ENCODE measurements at regions not wholly inside any gene's neighbourhood (a gene's known extent, or its start where the extent isn't known, plus 50 kb on each side); places are given as distances from the start of the nearest gene placed in this dataset.

GRCh38 chr4:11777447-11777846 is 348.8 kb upstream of the HS3ST1 start:
- Histone ChIP-seq H3K9ac (ENCODE audit: insufficient read length, low read depth) (no peak overlapping the region), H3K36me3 (ENCODE audit: insufficient read depth, insufficient read length, low read length) (no peaks in the 10 kb centered on the region), H3K9me3 (ENCODE audit: insufficient read depth, low read length) (0 out of 2 replicates have a peak, but pooled peaks cover 3% of the 10 kb centered on the region), H3K4me3 (ENCODE audit: insufficient read length, low read depth) (no peak overlapping the region), H3K4me1 (ENCODE audit: insufficient read depth, insufficient read length) (no peaks in the 10 kb centered on the region), H3K27me3 (ENCODE audit: insufficient read depth, insufficient read length) (no peaks in the 10 kb centered on the region)
- no peak for DNase-seq (ENCODE audit: low read depth, low spot score)
- TF ChIP-seq SUZ12 (IDR thresholded peaks at IDR 0.05; ENCODE audit: extremely low read depth, insufficient read depth, insufficient read length) (no peak), YY1 (IDR thresholded peaks at IDR 0.05; ENCODE audit: insufficient read depth, insufficient read length) (no peak), ZNF274 (IDR thresholded peaks at IDR 0.05; ENCODE audit: low read depth, low read length) (no peak)

- TF ChIP-seq SUZ12 (IDR thresholded peaks at IDR 0.05; ENCODE audit: extremely low read depth, insufficient read depth, insufficient read length) (no peak), ZNF274 (IDR thresholded peaks at IDR 0.05; ENCODE audit: low read depth, low read length) (no peak), YY1 (IDR thresholded peaks at IDR 0.05; ENCODE audit: insufficient read depth, insufficient read length) (no peak)
- Histone ChIP-seq H3K36me3 (ENCODE audit: insufficient read depth, insufficient read length, low read length) (no peaks in the 10 kb centered on the region), H3K9me3 (ENCODE audit: insufficient read depth, low read length) (0 out of 2 replicates have a peak, but pooled peaks cover 3% of the 10 kb centered on the region), H3K4me1 (ENCODE audit: insufficient read depth, insufficient read length) (no peaks in the 10 kb centered on the region), H3K4me3 (ENCODE audit: insufficient read length, low read depth) (no peak overlapping the region), H3K27me3 (ENCODE audit: insufficient read depth, insufficient read length) (no peaks in the 10 kb centered on the region), H3K9ac (ENCODE audit: insufficient read length, low read depth) (no peak overlapping the region)
- no peak for DNase-seq (ENCODE audit: low read depth, low spot score)
Observed at GRCh38 chr4:11774346-11774745, 345.7 kb upstream of the HS3ST1 start.

GRCh38 chr4:11773798-11774197 is 345.1 kb upstream of the HS3ST1 start:
- H3K4me1 ChIP-seq (ENCODE audit: insufficient read depth, insufficient read length): no peaks in the 10 kb centered on the region
- H3K9me3 ChIP-seq (ENCODE audit: insufficient read depth, low read length): 0 out of 2 replicates have a peak, but pooled peaks cover 3% of the 10 kb centered on the region
- TF ChIP-seq SUZ12 (IDR thresholded peaks at IDR 0.05; ENCODE audit: extremely low read depth, insufficient read depth, insufficient read length) (no peak), ZNF274 (IDR thresholded peaks at IDR 0.05; ENCODE audit: low read depth, low read length) (no peak), YY1 (IDR thresholded peaks at IDR 0.05; ENCODE audit: insufficient read depth, insufficient read length) (no peak)
- H3K4me3 ChIP-seq (ENCODE audit: insufficient read length, low read depth): no peak overlapping the region
- no peak for DNase-seq (ENCODE audit: low read depth, low spot score)
- no peaks in the 10 kb centered on the region for H3K27me3 ChIP-seq (ENCODE audit: insufficient read depth, insufficient read length)
- H3K36me3 ChIP-seq (ENCODE audit: insufficient read depth, insufficient read length, low read length): no peaks in the 10 kb centered on the region
- H3K9ac ChIP-seq (ENCODE audit: insufficient read length, low read depth): no peak overlapping the region

- TF ChIP-seq SUZ12 (IDR thresholded peaks at IDR 0.05; ENCODE audit: extremely low read depth, insufficient read depth, insufficient read length) (no peak), ZNF274 (IDR thresholded peaks at IDR 0.05; ENCODE audit: low read depth, low read length) (no peak), YY1 (IDR thresholded peaks at IDR 0.05; ENCODE audit: insufficient read depth, insufficient read length) (no peak)
- H3K36me3 ChIP-seq (ENCODE audit: insufficient read depth, insufficient read length, low read length): no peaks in the 10 kb centered on the region
- H3K4me3 ChIP-seq (ENCODE audit: insufficient read length, low read depth): no peak overlapping the region
- H3K27me3 ChIP-seq (ENCODE audit: insufficient read depth, insufficient read length): no peaks in the 10 kb centered on the region
- DNase-seq (ENCODE audit: low read depth, low spot score): no peak
- H3K9me3 ChIP-seq (ENCODE audit: insufficient read depth, low read length): 0 out of 2 replicates have a peak, but pooled peaks cover 3% of the 10 kb centered on the region
- H3K9ac ChIP-seq (ENCODE audit: insufficient read length, low read depth): no peak overlapping the region
- no peaks in the 10 kb centered on the region for H3K4me1 ChIP-seq (ENCODE audit: insufficient read depth, insufficient read length)
Observed at GRCh38 chr4:11769434-11769833, 340.7 kb upstream of the HS3ST1 start.

- no peaks in the 10 kb centered on the region for H3K4me1 ChIP-seq (ENCODE audit: insufficient read depth, insufficient read length)
- 0 out of 2 replicates have a peak, but pooled peaks cover 3% of the 10 kb centered on the region for H3K9me3 ChIP-seq (ENCODE audit: insufficient read depth, low read length)
- no peak overlapping the region for H3K4me3 ChIP-seq (ENCODE audit: insufficient read length, low read depth)
- no peak for DNase-seq (ENCODE audit: low read depth, low spot score)
- H3K9ac ChIP-seq (ENCODE audit: insufficient read length, low read depth): no peak overlapping the region
- H3K36me3 ChIP-seq (ENCODE audit: insufficient read depth, insufficient read length, low read length): no peaks in the 10 kb centered on the region
- H3K27me3 ChIP-seq (ENCODE audit: insufficient read depth, insufficient read length): no peaks in the 10 kb centered on the region
- no peak for TF ChIP-seq YY1 (IDR thresholded peaks at IDR 0.05; ENCODE audit: insufficient read depth, insufficient read length)
- no peak for TF ChIP-seq ZNF274 (IDR thresholded peaks at IDR 0.05; ENCODE audit: low read depth, low read length)
- no peak for TF ChIP-seq SUZ12 (IDR thresholded peaks at IDR 0.05; ENCODE audit: extremely low read depth, insufficient read depth, insufficient read length)
Observed at GRCh38 chr4:11768251-11768972, 339.7 kb upstream of the HS3ST1 start.

- no peaks in the 10 kb centered on the region for H3K9me3 ChIP-seq (ENCODE audit: insufficient read depth, low read length)
- DNase-seq (ENCODE audit: low read depth, low spot score): peak; percentile 50
- H3K27me3 ChIP-seq (ENCODE audit: insufficient read depth, insufficient read length): no peaks in the 10 kb centered on the region
- H3K4me3 ChIP-seq (ENCODE audit: insufficient read length, low read depth): no peak overlapping the region
- H3K4me1 ChIP-seq (ENCODE audit: insufficient read depth, insufficient read length): no peaks in the 10 kb centered on the region
- H3K9ac ChIP-seq (ENCODE audit: insufficient read length, low read depth): no peak overlapping the region
- TF ChIP-seq SUZ12 (IDR thresholded peaks at IDR 0.05; ENCODE audit: extremely low read depth, insufficient read depth, insufficient read length): no peak
- TF ChIP-seq YY1 (IDR thresholded peaks at IDR 0.05; ENCODE audit: insufficient read depth, insufficient read length): no peak
- TF ChIP-seq ZNF274 (IDR thresholded peaks at IDR 0.05; ENCODE audit: low read depth, low read length): no peak
- no peaks in the 10 kb centered on the region for H3K36me3 ChIP-seq (ENCODE audit: insufficient read depth, insufficient read length, low read length)
Observed at GRCh38 chr4:11765849-11766453, 337.3 kb upstream of the HS3ST1 start.

GRCh38 chr4:11748164-11748872 is 319.6 kb upstream of the HS3ST1 start:
- Histone ChIP-seq H3K36me3 (ENCODE audit: insufficient read depth, insufficient read length, low read length) (no peaks in the 10 kb centered on the region), H3K27me3 (ENCODE audit: insufficient read depth, insufficient read length) (no peaks in the 10 kb centered on the region), H3K4me3 (ENCODE audit: insufficient read length, low read depth) (no peak overlapping the region), H3K4me1 (ENCODE audit: insufficient read depth, insufficient read length) (no peaks in the 10 kb centered on the region), H3K9ac (ENCODE audit: insufficient read length, low read depth) (no peak overlapping the region), H3K9me3 (ENCODE audit: insufficient read depth, low read length) (no peaks in the 10 kb centered on the region)
- no peak for TF ChIP-seq ZNF274 (IDR thresholded peaks at IDR 0.05; ENCODE audit: low read depth, low read length)
- TF ChIP-seq SUZ12 (IDR thresholded peaks at IDR 0.05; ENCODE audit: extremely low read depth, insufficient read depth, insufficient read length): no peak
- no peak for TF ChIP-seq YY1 (IDR thresholded peaks at IDR 0.05; ENCODE audit: insufficient read depth, insufficient read length)
- DNase-seq (ENCODE audit: low read depth, low spot score): no peak

Measured in NT2/D1 (cell line).